T-helper 2 cell treated with Interferon-gamma antibody and Interleukin-4, amounts not matched to agents 5 μg/mL and 100 μg/mL, for 36 hours (primary cell): ENCODE measurements at regions not wholly inside any gene's neighbourhood (a gene's known extent, or its start where the extent isn't known, plus 50 kb on each side); places are given as distances from the start of the nearest gene placed in this dataset.

Experiments used
- DNase-seq: peaks from one replicate; pipeline ENCODE4 v3.0.0; 2021; ENCODE audit warnings: low spot score
- H3K27ac Mint-ChIP-seq: one replicate; pipeline ENCODE4 v1.8.0; 2021; ENCODE audit warnings: mild to moderate bottlenecking, mixed read lengths
- H3K27me3 Mint-ChIP-seq: one replicate; pipeline ENCODE4 v1.8.0; 2021; ENCODE audit warnings: low read depth, mixed read lengths
- H3K36me3 Mint-ChIP-seq: one replicate; pipeline ENCODE4 v1.8.0; 2021; ENCODE audit warnings: low read depth, mixed read lengths
- H3K4me1 Mint-ChIP-seq: one replicate; pipeline ENCODE4 v1.8.0; 2021; ENCODE audit warnings: low read depth, mixed read lengths
- H3K4me3 Mint-ChIP-seq: one replicate; pipeline ENCODE4 v1.8.0; 2022; ENCODE audit warnings: mild to moderate bottlenecking, moderate library complexity, mixed read lengths
- H3K9me3 Mint-ChIP-seq: one replicate; pipeline ENCODE4 v1.8.0; 2021; ENCODE audit warnings: mixed read lengths

GRCh38 chr10:33553748-33554571, 219.5 kb upstream of the NRP1 start:
- Mint-ChIP-seq H3K27me3 (no peaks in the 10 kb centered on the region), H3K4me1 (no peaks in the 10 kb centered on the region), H3K36me3 (no peaks in the 10 kb centered on the region), H3K9me3 (no peaks in the 10 kb centered on the region), H3K27ac (no peak overlapping the region), H3K4me3 (no peak overlapping the region)
- DNase-seq: no peak

GRCh38 chr10:33552290-33552689, 217.8 kb upstream of the NRP1 start:
- H3K4me3 Mint-ChIP-seq: no peak overlapping the region
- no peaks in the 10 kb centered on the region for H3K36me3 Mint-ChIP-seq
- H3K9me3 Mint-ChIP-seq: no peaks in the 10 kb centered on the region
- DNase-seq: no peak
- no peaks in the 10 kb centered on the region for H3K27me3 Mint-ChIP-seq
- no peak overlapping the region for H3K27ac Mint-ChIP-seq
- H3K4me1 Mint-ChIP-seq: no peaks in the 10 kb centered on the region

GRCh38 chr10:33550811-33551210, 216.3 kb upstream of the NRP1 start:
- H3K27ac Mint-ChIP-seq: no peak overlapping the region
- H3K4me1 Mint-ChIP-seq: no peaks in the 10 kb centered on the region
- H3K4me3 Mint-ChIP-seq: no peak overlapping the region
- no peaks in the 10 kb centered on the region for H3K27me3 Mint-ChIP-seq
- H3K36me3 Mint-ChIP-seq: no peaks in the 10 kb centered on the region
- no peak for DNase-seq
- no peaks in the 10 kb centered on the region for H3K9me3 Mint-ChIP-seq

GRCh38 chr10:33547976-33548375, 213.5 kb upstream of the NRP1 start:
- Mint-ChIP-seq H3K4me1 (no peaks in the 10 kb centered on the region), H3K36me3 (no peaks in the 10 kb centered on the region), H3K27ac (no peak overlapping the region), H3K27me3 (no peaks in the 10 kb centered on the region), H3K9me3 (no peaks in the 10 kb centered on the region), H3K4me3 (no peak overlapping the region)
- DNase-seq: no peak

- no peaks in the 10 kb centered on the region for H3K4me1 Mint-ChIP-seq
- no peak for DNase-seq
- H3K4me3 Mint-ChIP-seq: no peak overlapping the region
- no peaks in the 10 kb centered on the region for H3K27me3 Mint-ChIP-seq
- no peak overlapping the region for H3K27ac Mint-ChIP-seq
- H3K9me3 Mint-ChIP-seq: no peaks in the 10 kb centered on the region
- H3K36me3 Mint-ChIP-seq: no peaks in the 10 kb centered on the region
Observed at GRCh38 chr10:33546031-33546430, 211.6 kb upstream of the NRP1 start.

GRCh38 chr10:33542752-33543505, 208.5 kb upstream of the NRP1 start:
- H3K27me3 Mint-ChIP-seq: peaks cover 7% of the 10 kb centered on the region

GRCh38 chr10:33539116-33539515, 204.6 kb upstream of the NRP1 start:
- Mint-ChIP-seq H3K4me1 (no peaks in the 10 kb centered on the region), H3K27ac (no peak overlapping the region), H3K36me3 (no peaks in the 10 kb centered on the region), H3K27me3 (peaks cover 8% of the 10 kb centered on the region), H3K9me3 (no peaks in the 10 kb centered on the region), H3K4me3 (no peak overlapping the region)
- no peak for DNase-seq

More at GRCh38 chr10:33542752-33543505, 208.5 kb upstream of the NRP1 start:
- H3K27ac Mint-ChIP-seq: no peak overlapping the region
- no peaks in the 10 kb centered on the region for H3K4me1 Mint-ChIP-seq
- H3K36me3 Mint-ChIP-seq: no peaks in the 10 kb centered on the region
- DNase-seq: no peak
- H3K9me3 Mint-ChIP-seq: no peaks in the 10 kb centered on the region
- H3K4me3 Mint-ChIP-seq: no peak overlapping the region

GRCh38 chr10:33537066-33537465, 202.6 kb upstream of the NRP1 start:
- Mint-ChIP-seq H3K27me3 (peaks cover 8% of the 10 kb centered on the region), H3K4me1 (no peaks in the 10 kb centered on the region), H3K27ac (no peak overlapping the region), H3K36me3 (no peaks in the 10 kb centered on the region), H3K4me3 (no peak overlapping the region), H3K9me3 (no peaks in the 10 kb centered on the region)
- DNase-seq: no peak

GRCh38 chr10:33536508-33536907, 202.0 kb upstream of the NRP1 start:
- H3K27ac Mint-ChIP-seq: no peak overlapping the region
- H3K4me1 Mint-ChIP-seq: no peaks in the 10 kb centered on the region
- H3K4me3 Mint-ChIP-seq: no peak overlapping the region
- H3K27me3 Mint-ChIP-seq: peaks cover 8% of the 10 kb centered on the region
- H3K9me3 Mint-ChIP-seq: no peaks in the 10 kb centered on the region
- DNase-seq: no peak
- H3K36me3 Mint-ChIP-seq: no peaks in the 10 kb centered on the region

GRCh38 chr10:33535866-33536265, 201.4 kb upstream of the NRP1 start:
- DNase-seq: no peak
- H3K36me3 Mint-ChIP-seq: no peaks in the 10 kb centered on the region
- H3K9me3 Mint-ChIP-seq: no peaks in the 10 kb centered on the region
- H3K27ac Mint-ChIP-seq: no peak overlapping the region
- H3K27me3 Mint-ChIP-seq: peaks cover 8% of the 10 kb centered on the region
- H3K4me1 Mint-ChIP-seq: no peaks in the 10 kb centered on the region
- no peak overlapping the region for H3K4me3 Mint-ChIP-seq

- H3K4me3 Mint-ChIP-seq: no peak overlapping the region
- no peaks in the 10 kb centered on the region for H3K36me3 Mint-ChIP-seq
- no peak overlapping the region for H3K27ac Mint-ChIP-seq
- no peak for DNase-seq
- H3K9me3 Mint-ChIP-seq: no peaks in the 10 kb centered on the region
- H3K27me3 Mint-ChIP-seq: peaks cover 6% of the 10 kb centered on the region
- H3K4me1 Mint-ChIP-seq: no peaks in the 10 kb centered on the region
Observed at GRCh38 chr10:33534416-33534815, 199.9 kb upstream of the NRP1 start.

GRCh38 chr10:33533612-33534011, 199.1 kb upstream of the NRP1 start:
- Mint-ChIP-seq H3K27ac (no peak overlapping the region), H3K36me3 (no peaks in the 10 kb centered on the region), H3K4me3 (no peak overlapping the region), H3K9me3 (no peaks in the 10 kb centered on the region), H3K4me1 (no peaks in the 10 kb centered on the region), H3K27me3 (peaks cover 6% of the 10 kb centered on the region)
- no peak for DNase-seq

- Mint-ChIP-seq H3K4me3 (no peak overlapping the region), H3K9me3 (no peaks in the 10 kb centered on the region), H3K4me1 (no peaks in the 10 kb centered on the region), H3K27me3 (peaks cover 3% of the 10 kb centered on the region), H3K27ac (no peak overlapping the region), H3K36me3 (no peaks in the 10 kb centered on the region)
- DNase-seq: no peak
Observed at GRCh38 chr10:33532901-33533300, 198.4 kb upstream of the NRP1 start.

GRCh38 chr10:33529234-33529633, 194.8 kb upstream of the NRP1 start:
- Mint-ChIP-seq H3K4me1 (no peaks in the 10 kb centered on the region), H3K9me3 (no peaks in the 10 kb centered on the region), H3K36me3 (no peaks in the 10 kb centered on the region), H3K27ac (no peak overlapping the region), H3K27me3 (peaks cover 2% of the 10 kb centered on the region), H3K4me3 (no peak overlapping the region)
- DNase-seq: no peak
